CD1c-positive myeloid dendritic cell (primary cell): ENCODE measurements at regions not wholly inside any gene's neighbourhood (a gene's known extent, or its start where the extent isn't known, plus 50 kb on each side); places are given as distances from the start of the nearest gene placed in this dataset.
"Not testable (repeated sequence)": the region's sequence is repeated elsewhere in the genome, so short reads cannot be mapped to it uniquely, and the experiment has no call there.

ENCODE experiments used
- DNase-seq: peaks from one replicate; pipeline ENCODE4 v3.0.0-alpha.2; 2016; ENCODE audit errors: extremely low spot score

- no peak for DNase-seq
These were observed 84.2 kb upstream of the TMEM18 start for GRCh38 chr2:761384-761783.

- DNase-seq: no peak
These were observed 82.8 kb upstream of the TMEM18 start for GRCh38 chr2:760001-760400.

GRCh38 chr2:758073-758820, 81.0 kb upstream of the TMEM18 start:
- DNase-seq: no peak

- no peak for DNase-seq
These were observed 75.9 kb upstream of the TMEM18 start for GRCh38 chr2:753123-753522.

- no peak for DNase-seq
These were observed 74.3 kb upstream of the TMEM18 start for GRCh38 chr2:751474-751873.

- DNase-seq: no peak
These were observed 73.4 kb upstream of the TMEM18 start for GRCh38 chr2:750628-751027.

- DNase-seq: no peak
These were observed 70.7 kb upstream of the TMEM18 start for GRCh38 chr2:747762-748351.

GRCh38 chr2:746697-747096, 69.5 kb upstream of the TMEM18 start:
- DNase-seq: no peak

- DNase-seq: no peak
These were observed 66.9 kb upstream of the TMEM18 start for GRCh38 chr2:744088-744487.

GRCh38 chr2:742221-742620, 65.0 kb upstream of the TMEM18 start:
- no peak for DNase-seq

GRCh38 chr2:741195-741496, 63.9 kb upstream of the TMEM18 start:
- no peak for DNase-seq

- peak; percentile 57 for DNase-seq
These were observed 63.4 kb upstream of the TMEM18 start for GRCh38 chr2:740322-741194.

GRCh38 chr2:739864-740321, 62.7 kb upstream of the TMEM18 start:
- DNase-seq: not testable (repeated sequence)

GRCh38 chr2:736939-737338, 59.7 kb upstream of the TMEM18 start:
- no peak for DNase-seq

GRCh38 chr2:735670-736218, 58.5 kb upstream of the TMEM18 start:
- DNase-seq: no peak

GRCh38 chr2:734496-734895, 57.3 kb upstream of the TMEM18 start:
- DNase-seq: no peak

- DNase-seq: no peak
These were observed 56.3 kb upstream of the TMEM18 start for GRCh38 chr2:733495-733894.

GRCh38 chr2:733001-733400, 55.8 kb upstream of the TMEM18 start:
- no peak for DNase-seq

- DNase-seq: no peak
These were observed 54.5 kb upstream of the TMEM18 start for GRCh38 chr2:731711-732110.

GRCh38 chr2:729376-729861, 52.2 kb upstream of the TMEM18 start:
- no peak for DNase-seq

- DNase-seq: no peak
These were observed 51.0 kb upstream of the TMEM18 start for GRCh38 chr2:728165-728564.

- DNase-seq: no peak
These were observed 49.9 kb upstream of the TMEM18 start for GRCh38 chr2:727071-727470.
